ENCODE measurements at regions not wholly inside any gene's neighbourhood (a gene's known extent, or its start where the extent isn't known, plus 50 kb on each side); places are given as distances from the start of the nearest gene placed in this dataset.
"Not testable (repeated sequence)": the region's sequence is repeated elsewhere in the genome, so short reads cannot be mapped to it uniquely, and the experiment has no call there.

DNA sequence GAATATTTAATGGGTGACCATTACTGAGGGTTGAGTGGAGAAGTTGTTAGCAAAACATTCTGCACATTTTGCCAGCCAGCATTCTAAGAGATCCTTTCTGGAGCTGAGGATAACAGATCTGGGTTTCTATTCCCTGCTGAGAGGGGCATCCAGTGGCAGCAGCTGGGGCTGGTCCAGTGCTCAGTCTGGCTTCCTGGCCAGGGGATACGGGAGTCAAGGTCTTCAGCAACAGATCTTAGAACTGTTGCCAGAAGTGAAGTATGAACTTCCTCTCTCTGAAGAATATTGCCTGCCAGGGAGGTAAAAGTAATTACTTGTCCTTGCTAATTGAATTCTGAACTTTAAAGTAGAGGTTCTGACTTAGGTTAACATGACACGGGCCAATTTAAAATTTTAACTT lies 568.4 kb downstream of the REEP3 start:
- no peak for DNase-seq

DNA sequence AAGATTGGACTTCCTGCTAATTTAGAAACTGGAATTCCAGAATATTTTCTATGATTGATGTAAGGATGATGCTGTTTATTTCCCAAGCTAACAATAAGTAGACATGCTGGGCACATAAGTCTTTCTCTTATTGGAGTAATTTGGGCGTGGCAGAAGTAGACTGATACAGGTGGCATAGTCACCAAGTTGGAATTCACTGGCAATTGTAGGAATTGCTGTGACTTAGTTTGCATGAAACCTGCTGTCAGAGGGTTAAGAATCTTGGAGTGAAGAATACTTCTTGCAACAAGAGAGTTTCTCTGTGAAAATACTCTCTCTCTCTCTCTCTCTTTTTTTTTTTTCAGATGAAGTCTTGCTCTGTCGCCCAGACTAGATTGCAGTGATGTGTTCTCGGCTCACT lies 569.7 kb downstream of the REEP3 start:
- no peak for DNase-seq

DNA sequence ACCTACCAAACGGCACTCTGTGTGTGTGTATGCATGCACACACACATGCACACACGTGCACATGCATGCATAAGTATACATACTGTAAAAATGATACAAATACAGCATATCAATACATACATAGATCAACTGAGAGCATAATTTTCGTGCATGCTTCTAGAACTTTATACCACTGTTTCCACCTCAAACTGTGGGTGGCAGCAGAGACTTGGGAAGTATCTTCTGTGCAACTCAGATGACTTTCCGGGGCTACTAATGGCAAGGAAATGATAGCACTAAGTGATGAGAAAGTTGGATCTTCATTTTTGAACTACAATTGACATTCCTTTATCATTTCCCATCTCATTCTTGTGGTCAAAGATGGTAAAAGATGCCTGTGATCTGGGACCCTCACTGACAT lies 570.7 kb downstream of the REEP3 start:
- DNase-seq = peak; percentile 62

DNA sequence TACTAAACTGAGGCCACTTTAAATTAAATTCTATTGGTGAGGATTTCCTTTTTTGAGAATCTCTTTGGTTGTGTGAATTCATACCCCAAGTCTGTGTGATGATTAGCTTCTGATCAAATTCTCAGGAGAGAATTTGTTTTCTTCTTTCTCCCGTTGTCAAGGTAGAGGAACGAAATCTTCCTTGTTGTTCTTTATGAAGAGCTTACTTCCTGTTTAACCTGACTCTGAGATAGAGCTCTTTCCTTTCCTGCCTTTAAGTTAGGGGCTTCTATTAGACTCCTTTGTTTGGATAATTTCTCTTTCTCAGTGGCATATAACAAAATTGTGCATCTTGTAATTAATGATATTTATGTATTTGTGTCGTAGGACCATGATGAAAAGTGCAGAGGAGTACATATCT lies 572.1 kb downstream of the REEP3 start:
- DNase-seq = no peak

DNA sequence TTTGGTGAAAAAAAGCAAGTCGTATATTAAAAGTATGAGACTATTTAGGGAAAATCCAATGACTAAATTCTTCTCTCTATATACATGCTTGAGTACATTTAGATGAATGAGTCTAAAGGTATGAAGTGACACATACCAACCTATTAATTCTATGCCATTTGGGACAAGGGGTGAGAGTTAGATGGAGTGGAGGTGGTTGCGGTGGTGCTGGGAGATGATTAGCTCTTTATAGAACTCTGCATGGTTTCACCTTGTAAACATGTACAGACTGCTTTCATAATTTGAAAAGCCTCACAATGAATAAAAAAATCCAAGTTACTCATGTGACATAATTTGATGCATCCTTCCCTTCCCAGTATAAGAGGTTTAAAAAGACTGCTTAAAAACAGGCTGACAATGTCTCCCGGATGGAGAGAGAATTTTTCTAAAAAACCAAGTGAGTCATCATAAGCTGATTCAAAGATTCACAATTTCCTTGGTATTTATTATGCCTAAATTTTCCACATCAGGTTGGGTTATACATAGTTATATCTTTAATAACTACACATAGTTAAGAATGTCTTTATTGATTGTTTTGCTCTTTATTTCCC lies 572.8 kb downstream of the REEP3 start:
- DNase-seq = peak; percentile 62

DNA sequence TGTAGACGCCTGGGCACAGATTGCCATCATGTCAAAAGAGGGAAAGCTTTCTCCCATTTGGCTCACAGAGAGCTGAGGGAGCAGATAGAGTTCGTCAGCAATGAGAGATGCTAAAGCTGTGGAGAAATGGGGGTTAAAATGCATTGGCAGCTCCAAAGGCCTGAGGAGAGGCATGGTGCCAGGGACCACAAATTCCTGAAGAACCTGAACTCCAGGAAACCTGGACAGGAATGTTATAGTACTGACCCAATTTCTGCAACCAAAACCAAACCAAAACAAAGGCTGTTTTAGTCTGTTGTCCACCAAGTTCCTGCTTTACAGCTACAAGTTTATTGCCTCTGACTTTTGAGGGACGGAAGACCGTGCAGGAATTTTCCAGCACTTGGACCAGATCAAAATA lies 575.7 kb downstream of the REEP3 start:
- peak; percentile 25 for DNase-seq

DNA sequence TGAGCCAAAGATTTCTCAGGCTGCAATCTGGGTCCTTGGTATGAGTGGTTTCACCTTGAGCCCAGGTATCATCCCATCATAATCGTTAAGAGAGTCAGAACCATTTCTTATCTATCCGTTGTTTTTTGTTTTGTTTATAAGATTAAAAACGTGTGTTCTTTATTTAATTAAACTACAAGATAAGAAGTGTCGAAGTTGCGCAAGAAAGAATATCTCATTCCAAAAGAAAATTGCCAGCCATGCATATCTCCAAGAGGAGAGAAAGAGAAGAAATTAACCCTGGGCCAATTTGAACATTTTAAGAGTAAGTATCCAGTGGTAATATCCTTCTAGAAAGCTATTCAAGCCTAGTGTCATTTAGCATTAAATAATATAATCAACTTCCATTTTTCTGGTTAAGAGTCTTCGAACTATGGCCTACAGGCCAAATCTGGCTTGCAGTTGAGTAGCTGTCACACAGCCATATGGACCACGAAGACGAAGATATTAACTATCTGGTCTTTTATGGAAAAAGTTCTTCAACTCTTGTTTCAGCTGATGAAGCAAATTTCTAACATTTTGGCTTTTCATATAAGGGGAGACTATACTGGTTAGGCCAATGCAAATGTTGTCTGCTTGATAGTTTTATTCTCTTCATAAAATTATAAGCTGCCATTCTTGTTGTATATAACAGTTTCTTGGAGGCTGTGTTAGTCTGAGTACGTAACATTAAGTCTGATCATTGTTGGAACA lies 576.4 kb downstream of the REEP3 start:
- no peak for DNase-seq

DNA sequence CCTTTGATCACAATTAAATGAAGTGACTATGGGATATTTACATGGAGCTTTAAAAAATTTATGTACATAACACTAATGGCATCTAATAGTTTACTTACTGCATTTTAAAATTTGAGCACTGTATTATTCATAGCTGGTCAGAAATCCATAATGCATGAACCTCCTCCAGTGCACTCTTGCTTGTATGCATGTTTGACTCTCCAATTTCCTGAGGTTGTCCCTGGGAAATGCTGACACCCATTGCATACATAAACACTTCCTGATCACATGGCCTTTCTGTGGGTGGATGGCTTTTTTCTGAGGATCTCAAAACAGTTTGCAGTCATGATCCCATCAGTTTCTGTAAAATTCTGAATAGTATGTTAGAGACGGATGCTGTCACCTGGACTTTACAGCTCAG lies 577.8 kb downstream of the REEP3 start:
- no peak for DNase-seq

DNA sequence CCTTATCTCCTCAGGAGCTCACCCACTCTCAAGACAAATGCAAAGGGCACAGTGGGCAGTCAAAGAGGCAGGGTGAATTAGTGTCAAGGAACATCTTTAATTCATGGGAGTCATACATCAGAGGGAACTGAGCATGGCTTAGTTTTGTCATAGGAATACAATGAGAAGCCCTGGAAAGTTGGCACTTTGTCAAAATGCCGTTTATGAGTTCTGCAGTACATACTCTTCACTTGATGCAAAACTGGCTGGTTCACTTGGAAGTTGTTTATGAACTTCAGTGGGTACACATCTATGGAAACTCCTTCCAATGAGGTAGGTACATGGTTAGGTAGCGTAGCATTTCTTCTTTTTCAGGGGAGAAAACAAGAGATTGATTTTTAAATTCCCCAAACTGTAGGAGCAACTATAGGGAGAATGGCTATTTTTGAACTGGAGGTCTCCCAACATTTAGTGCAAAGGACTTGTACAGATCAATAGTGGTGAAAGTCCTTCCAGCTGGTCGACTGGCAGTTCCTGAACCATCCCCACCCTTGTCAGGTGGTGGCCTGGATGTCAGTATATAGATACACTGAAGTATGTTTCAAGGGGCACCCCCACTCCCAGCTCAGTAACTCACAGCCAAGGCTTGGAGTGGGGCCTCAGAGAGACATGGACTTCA lies 580.5 kb downstream of the REEP3 start:
- no peak for DNase-seq

DNA sequence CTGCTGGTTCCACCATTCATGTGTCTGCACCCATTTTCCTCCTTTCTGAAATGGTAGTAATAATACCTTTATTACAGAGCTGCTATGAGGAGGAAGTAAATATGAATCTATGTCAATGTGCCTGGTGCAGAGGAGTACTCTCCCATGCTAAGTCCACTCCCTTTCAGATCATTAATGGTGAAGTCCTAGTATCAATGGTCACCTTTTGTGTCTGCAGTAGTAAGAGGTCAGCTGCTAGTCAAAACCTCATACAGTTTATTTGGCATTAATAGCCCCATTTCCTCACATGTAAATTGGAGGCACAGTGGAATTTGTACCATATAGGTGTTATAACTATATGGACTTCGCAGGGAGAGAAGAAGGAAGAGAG lies 581.0 kb downstream of the REEP3 start:
- no peak for DNase-seq

DNA sequence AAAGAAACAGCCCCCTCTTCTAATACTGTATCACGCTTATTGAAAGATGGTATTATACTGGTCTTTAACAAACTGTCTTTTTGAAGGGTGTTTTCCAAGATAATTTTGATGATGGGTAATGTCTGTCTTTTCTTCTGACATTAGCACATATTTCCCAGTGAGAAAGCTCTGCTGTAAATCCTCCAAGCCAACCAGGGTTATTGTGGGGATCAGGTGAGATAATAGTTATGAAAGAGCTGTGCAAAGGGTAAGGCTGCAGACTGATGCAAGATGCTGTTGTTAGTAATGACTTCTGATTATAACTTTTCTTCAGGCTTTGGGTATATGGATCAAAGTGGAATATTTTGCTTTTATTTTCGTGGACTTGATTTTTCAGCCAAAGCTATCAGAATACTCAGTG lies 581.7 kb downstream of the REEP3 start:
- no peak for DNase-seq

DNA sequence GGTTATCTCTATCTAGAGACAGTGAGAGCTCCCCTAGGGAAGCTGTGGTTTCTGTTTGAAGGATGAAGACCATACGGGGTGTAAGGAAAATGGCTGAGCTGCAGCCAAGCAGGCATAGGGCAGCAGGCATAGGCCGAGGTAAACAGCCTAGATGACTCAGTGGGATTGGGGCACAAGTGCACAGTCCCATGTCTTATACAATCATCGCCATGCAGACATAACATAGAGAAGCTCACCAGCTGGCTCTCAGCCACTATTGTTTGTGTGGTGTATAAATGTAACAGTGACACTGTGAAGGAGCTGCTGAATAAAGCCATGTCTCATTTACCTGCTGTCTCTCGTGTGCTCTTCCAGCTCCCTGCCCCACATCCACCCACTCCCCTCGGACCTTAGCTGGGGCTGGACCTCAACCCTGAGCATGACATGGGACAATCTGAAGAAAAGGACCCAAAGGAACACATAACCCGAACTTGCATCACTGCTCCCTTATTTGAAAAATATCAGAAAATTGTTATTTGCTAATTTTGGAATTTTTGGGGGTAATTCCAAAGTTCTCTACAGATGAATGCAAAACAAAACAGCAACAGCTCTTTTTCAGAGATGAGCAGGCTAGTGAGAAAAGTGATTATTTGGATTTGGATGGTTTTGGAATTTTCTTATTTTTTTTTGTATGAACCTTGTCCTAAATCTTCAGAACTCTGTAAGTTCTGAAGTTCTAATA lies 582.7 kb downstream of the REEP3 start:
- no peak for DNase-seq

DNA sequence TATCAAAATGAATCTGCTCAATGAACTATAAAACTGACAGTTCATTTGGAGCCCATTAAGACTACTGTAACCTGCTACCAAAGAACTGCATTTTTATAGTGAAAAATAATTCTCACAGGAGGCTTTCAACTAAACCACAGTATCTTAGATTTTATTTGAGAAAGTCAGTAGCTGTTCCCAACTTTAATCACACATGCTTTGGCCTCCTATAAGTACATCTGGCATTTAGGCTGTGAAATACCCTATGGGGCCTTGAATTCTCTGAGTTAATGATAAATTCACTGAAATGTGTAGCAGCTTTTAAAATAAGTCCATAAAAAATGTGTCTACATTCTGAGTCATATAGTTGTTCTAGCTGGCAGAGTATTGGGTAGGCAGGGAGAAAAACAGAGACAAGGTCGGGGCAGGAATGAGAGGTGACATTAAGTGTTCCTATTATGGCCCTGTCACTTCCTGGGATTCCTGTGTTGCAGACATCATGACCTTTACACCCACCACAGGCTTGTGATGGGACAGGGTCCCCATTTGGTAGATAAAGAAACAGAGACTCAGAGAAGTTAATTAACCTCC lies 588.8 kb downstream of the REEP3 start:
- DNase-seq = no peak

DNA sequence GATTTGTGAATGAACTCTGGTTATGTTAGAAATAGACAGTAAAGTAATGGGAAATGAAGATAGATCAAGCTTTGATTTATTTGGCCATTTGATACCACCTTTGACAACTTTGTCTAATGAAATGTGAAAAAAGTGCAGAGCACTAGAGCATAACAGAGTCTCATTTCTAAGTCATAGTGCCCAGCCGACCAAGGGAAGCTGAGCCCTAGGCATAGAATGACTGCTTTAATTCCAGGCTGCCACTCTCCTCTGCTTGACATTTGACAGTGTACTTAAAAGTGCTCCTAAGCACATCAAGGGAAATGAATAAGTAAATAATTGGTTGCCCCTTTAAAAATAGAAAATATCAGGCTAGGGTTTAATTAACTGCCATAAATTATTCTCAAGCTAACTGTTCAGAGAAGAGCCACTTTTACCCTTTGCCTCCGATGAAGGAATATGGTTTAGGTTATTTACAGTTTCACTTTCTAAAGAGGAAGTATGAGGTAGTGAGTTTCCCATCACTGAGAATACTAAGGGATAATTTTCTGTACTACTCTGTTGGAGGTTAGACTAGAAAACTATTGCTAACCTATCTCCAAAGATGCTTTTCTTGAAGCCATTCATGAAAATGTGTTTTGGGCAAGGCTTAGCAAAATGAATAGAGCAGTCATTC lies 591.6 kb downstream of the REEP3 start:
- no peak for DNase-seq

DNA sequence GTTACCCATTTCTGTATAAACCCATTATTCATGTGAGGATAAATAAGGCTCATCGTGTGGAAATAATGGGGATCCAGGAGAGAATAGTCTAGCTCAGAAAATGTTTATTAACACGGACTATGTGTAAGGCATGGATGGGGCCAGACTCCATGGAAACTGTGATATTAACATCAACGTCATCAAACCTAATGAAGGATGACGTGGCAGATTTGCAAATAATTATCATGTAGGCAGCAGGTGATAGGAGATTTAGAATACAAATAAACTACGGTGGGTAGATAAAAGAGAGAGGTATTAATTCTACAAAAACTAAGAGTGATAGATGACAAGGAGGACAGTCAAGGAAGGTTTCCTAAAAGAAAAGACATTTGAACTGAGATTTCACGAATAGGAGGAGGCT lies 592.2 kb downstream of the REEP3 start:
- no peak for DNase-seq

DNA sequence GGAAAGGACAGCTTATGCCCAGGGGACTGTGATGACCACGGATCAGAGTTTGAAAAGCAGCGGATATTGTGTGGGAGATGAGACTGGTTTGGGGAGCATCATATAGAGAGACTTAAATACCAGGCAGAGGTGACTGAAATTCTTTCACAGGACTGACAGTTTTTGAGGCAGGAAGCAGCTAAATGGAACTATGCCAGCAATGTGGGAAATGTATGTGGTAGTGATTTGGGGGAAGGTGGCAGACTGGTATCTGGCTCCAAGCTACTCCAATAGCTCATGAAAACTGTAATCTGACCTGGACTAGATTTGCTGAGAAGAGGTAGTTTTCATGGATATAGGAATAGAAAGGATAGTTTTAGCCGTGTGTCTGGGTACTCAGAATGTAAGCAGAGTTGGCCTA lies 592.6 kb downstream of the REEP3 start:
- peak; percentile 34 for DNase-seq

DNA sequence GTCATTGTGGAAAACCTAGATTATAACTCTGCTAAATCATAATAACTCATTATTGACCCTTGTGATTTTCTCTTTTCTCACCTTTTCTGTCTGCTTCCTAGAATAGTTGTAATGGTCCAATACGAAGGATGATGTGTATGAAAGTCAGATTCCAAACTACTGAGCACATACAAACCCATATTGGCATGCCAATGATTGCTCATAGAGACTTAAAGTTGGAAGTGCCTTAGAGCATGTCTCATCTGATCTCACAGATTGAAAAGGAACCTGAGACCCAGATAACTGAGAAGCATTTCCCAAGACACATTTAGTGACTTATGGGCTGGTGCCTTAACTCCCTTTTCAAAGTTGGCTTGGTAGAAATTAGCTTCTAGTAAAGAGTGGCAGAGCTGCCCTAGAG lies 594.3 kb downstream of the REEP3 start:
- no peak for DNase-seq

DNA sequence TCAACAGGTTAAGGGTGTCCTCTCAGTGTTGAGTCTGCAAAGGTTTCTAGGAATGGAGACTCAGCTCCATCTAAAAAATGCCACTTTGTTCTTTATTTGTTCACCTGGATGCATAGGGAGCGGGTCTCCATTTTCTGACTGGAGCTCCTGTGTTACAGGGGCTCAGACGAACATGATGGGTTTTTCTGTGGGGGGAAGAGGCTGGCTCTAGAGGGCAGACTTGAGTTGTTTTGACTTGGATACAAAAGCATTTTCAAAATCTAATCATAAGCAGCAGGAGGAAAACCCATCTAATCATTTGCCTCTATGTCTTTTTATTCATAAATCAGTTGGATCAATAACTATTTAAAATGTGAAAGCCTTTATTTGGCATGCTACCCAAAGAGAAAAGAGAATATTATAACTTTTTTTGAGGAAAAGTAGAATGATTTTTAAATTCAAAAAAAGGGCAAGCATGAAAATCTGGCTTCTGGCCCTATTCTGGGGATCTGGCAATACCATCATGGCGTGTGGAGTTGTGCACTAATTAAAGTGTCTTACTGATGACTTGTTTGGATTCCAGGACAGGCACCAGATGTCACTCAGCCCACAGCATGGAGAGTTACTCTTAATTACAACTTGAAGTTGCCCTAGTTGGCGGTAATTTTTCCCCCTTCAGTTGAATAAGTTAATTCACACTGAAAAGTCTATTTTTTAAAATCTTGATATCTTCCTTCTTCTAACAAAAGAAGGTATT lies 594.9 kb downstream of the REEP3 start:
- peak; percentile 15 for DNase-seq

DNA sequence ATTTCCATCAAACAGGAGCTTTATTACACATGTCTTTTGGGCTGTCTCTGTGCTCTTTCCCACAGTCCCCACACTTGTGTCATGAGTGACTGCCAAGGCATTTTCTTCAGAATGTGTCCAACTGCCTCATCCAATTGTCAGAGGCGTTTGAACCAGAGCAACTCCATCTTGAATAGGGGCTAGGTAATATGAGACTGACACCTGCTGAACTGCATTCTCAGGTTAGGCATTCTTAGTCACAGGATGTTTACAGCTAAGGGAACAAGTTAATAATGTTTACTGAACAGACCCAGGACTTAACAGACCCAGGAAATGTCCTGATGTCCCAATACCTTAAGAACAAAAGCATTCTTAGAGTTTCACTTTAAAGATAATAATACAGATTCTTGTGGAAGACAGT lies 595.5 kb downstream of the REEP3 start:
- no peak for DNase-seq

DNA sequence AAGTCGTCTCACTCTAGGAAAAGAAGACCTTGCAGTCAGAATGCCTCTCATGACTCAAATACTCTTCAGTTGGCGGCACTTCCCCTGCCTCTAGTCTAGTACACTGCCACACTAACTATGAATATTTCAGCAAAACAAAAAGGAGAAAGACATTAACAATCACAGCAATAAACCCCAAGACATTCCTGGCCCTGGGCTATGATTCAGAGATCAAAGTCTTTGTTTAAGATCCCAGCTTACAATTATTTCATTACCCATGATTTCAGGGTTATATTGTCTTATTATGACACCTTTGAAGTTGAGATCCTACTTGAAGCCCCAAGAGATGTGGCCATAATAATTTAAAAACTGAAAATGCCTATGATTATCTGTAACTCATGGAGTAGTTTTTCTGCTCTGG lies 597.5 kb downstream of the REEP3 start:
- no peak for DNase-seq

DNA sequence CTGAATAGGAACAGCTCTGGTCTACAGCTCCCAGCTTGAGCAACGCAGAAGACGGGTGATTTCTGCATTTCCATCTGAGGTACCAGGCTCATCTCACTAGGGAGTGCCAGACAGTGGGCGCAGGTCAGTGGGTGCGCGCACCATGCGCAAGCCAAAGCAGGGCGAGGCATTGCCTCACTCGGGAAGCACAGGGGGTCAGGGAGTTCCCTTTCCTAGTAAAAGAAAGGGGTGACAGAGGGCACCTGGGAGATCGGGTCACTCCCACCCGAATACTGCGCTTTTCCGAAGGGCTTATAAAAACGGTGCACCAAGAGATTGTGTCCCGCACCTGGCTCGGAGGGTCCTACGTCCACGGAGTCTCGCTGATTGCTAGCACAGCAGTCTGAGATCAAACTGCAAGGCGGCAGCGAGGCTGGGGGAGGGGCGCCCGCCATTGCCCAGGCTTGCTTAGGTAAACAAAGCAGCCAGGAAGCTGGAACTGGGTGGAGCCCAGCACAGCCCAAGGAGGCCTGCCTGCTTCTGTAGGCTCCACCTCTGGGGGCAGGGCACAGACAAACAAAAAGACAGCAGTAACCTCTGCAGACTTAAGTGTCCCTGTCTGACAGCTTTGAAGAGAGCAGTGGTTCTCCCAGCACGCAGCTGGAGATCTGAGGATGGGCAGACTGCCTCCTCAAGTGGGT lies 599.2 kb downstream of the REEP3 start:
- not testable (repeated sequence) for DNase-seq
